GM18520 (cell line): ENCODE measurements at regions not wholly inside any gene's neighbourhood (a gene's known extent, or its start where the extent isn't known, plus 50 kb on each side); places are given as distances from the start of the nearest gene placed in this dataset.

Experiments used
- ATAC-seq: cut with Tn5 transposase; IDR thresholded peaks from one replicate; pipeline ENCODE4 v1.9.1; 2021; ENCODE audit not compliant: unreplicated experiment

DNA sequence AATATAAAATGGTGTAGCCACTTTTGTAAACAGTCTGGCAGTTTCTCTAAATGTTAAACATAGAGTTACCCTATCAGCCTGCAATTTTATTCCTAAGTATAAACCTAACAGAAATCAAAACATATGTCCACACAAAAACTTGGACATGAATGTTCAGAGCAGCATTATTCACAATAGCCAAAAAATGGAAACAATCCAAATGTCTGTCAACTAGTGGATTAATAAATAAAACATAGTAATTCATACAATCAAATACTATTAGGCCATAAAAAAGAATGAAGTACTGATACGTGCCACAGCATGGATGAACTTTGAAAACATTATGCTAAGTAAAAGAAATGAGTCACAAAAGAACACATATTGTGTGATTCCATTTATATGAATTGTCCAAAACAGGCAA is 196.5 kb downstream of the NUAK1 start:
- ATAC-seq, result no peak

DNA sequence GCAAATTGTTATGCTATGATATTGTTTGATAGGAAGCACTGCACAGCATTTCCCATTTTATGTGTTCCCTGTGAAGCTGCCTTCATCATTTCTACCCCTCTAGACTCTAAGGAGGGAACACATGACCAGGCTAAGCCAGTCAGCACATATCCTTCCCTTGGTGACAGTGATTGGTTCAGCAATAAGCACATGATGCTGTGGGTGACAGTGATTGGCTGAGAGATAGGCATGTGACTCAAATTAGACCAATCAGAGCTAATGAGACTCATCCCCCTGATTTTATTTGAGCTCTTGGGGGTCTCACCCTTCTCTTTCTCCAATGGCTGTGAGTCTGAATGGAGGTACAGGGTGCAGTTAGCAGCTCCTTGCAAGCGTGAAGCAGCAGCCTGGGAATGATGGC is 195.2 kb downstream of the NUAK1 start:
- no peak for ATAC-seq

DNA sequence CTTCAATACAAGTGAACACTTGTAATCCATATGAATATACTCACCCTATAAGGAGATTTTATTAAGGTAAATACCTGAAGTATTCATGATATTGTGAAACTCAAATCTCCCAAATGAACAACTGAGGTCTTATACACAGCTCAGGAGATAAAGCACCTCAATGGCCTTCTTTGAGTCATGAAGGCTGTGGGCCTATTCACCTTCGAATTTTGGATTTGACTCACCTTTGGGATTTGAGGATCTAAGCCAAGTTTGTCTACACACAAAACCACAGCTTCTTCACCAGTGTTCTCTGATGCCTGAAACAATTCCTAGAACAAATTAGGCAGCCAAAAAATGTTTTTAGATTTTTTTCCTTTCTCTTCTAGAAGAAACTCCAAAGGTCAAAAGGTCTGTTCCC is 194.1 kb downstream of the NUAK1 start:
- no peak for ATAC-seq

DNA sequence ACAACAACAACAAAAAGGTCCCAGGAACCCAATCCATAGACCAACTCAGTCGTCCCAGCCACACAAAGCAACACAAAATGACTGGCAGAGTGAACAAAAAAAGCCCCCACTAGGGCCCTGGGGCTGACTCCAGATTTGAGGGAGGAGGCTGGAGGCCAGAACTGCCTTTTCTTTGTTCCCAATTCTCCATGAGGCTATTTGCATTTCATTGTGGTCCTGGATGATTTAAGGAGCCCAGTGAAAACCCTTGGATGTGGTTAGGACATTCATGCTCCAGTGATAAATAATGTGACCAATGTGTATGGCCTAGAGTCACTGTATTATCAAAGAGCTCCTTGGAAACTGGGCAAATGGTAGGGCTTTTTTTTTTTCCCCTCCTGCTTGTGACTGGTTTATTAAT is 192.9 kb downstream of the NUAK1 start:
- ATAC-seq, result no peak

DNA sequence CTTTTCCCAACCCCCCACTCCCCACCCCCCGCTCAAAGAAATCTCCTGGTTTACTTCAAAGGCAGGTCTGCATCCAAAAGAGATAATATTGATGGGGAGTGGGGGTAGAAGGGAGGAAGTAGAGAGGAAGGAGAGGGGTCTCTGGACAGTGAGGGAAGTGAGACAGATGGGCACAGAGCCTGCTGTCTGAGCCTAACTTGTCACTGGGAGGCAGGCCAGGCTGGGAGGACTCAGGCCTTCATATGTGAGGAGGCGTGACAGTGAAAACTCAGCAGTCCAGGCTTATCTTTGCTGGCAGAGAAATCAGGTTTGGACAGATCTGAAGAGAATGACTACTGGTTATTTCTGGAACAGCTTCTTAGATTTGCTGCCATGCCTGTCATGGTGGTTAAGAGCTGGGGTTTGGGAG is 192.3 kb downstream of the NUAK1 start:
- no peak for ATAC-seq

DNA sequence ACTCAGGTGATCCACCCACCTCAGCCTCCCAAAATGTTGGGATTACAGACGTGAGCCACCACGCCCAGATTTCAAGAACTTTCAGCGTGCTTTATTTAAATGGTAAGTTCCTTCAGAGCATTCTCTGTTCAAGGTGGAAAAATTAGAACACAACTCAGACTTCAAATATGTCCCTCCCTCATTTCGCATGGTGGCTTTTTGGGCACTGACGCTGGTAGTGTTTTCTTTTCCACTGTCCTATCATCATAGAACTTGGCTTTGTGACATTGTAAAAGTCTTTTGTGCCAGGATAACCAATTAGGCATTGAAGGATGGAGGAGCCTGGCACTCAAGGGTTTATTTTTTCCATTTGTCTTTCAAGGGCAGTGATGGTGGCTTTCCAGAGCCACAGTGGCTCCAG is 190.8 kb downstream of the NUAK1 start:
- no peak for ATAC-seq

DNA sequence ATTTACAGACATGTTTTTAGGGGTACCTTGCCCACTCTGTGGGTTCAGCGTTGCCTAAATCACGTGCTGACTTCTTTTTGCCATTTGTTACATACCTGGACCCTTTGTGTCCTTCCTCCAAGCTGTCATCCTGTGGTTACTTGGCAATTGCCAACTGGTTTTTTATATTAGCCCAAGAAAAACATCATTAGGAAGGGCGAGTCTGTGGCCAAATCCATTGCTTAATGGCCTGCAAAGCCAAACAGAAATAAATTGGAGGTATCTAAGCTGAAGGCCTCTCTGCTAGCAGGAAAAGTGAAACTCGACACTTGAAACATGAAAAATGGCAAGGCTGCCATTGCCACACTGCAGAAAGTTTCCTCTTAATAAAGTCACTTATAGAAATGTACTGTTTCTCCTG is 190.4 kb downstream of the NUAK1 start:
- no peak for ATAC-seq

DNA sequence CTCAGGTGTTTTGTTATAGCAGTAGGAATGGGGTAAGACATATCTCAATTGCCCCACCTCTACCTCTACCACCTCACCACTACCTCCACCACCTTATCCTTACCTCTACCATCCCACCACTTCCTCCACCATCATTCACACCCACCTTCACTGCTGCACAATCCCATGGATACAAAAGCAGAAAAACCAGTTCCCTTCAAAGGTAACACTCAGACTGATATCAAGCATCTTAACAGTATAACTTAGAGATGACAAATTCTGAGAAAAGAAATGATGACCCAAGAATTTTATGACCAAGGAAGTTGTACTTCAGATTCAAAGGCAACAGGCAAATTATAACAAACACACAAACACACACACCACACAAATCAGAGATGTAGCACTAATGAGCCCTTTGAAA is 189.4 kb downstream of the NUAK1 start:
- ATAC-seq, result no peak

DNA sequence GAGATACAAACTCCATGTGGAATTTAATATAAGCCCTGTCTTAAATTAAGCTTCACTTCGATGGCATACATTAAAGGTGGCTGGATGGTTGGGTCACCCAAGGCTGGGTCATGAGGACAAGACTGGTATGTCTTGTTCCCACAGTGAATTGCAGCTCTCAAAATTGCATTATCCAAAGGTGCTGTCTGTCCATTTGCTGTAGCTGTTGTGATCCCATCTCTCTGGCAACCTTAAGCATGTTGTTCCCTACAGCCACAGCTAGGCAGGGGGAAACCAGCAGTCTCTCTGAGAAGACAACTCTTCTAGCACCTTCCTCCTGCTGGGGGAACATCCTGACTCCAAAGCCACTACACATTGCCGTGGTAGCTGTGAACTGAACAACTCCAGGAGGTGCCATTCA is 187.0 kb downstream of the NUAK1 start:
- no peak for ATAC-seq

DNA sequence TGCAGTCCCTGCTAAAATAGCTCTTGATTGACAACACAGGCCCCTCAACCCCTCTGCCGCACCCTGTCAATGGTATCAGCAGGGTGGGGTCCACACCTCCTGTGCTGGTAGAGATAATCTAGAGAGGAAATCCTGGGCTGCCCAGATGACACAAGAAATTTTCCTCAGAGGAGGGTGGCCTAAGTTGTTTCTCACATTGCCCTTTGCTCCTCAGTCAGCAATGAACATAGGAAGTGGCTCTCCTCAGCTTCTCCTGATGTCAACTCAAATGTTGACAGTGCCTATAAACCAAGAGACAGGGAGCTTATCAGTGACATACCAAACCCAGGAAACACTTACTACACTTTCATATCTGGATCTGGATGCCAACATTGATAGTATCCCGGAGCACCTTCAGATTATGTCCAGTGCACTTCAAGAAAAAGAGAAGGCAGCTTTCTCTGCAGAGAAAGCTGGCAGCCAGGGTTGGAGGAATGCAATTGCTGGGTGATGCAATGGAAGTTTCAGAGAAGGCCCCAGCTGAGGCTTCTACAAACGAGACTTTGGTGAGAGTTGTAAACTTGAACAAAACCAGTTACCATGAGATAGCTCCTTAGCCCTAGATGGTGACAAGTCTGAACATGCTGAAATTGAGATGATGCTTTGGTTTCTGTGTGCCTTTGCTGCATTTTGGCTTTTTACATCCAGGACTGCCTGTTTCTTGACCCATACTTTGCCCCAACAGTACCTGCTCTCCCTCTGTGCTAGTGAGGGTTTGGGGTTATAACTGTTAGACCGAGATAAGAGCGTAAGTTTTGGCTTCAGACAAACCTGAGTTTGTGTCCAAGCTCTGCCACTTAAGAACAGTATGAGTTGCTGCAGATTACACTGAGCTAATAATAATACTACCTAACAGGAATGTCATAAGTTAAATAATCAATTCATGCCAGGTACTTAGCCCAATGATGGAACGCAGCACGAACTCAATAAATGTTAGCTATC is 183.5 kb downstream of the NUAK1 start:
- no peak for ATAC-seq

DNA sequence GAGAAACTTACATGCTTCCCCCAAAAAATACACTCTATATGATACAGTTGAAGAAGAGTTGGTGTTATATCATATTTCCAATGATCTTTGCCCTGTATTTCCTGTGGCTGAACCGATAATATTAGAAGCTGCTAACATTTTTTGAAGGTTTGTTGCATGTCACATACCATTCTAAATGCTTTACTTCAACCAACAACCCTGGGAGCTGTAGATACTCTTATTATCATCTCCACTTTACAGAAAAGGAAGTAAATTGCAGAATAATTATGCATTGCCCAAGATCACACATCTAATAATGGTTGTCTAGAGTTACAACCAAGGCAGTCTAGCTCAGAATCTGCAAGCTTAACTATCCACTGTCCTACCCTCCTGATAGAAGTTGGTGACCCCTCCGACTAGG is 182.8 kb downstream of the NUAK1 start:
- no peak for ATAC-seq

DNA sequence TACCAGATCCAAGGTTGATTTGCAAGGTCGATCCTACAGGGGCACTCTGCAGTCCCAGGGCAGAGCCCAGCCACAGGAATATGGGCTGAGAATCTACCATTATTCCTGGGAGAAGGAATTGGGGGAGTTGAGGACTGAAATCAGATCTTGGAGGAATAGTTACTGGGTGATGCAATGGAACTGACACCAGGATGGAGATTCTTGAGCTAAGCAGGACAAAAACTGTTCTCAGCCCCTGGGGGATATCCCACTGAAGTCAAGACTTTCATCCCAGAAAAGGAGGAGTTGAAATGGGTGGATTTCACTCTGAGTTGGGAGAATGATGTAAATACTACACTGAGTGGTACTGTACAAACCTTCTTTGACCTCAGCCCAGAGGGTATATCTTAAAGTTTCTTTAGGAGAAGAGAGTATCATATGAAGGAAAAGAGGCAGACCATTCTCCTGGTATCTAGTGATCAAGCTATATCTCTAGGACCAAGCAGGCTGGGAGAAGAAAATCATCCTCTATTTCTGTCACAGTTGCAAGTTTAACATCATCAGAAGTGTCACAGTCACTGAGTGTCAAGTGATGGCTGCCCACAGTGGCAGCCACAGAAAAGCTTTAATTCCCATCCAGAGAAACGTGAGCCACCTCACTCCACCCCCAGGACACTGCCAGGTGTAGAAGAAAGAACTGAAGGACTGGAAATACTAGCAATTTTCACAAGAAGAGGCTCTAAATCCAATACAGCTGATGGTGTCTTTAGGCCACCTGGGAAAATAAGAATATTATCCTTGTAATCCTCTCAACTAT is 181.9 kb downstream of the NUAK1 start:
- ATAC-seq, result no peak

DNA sequence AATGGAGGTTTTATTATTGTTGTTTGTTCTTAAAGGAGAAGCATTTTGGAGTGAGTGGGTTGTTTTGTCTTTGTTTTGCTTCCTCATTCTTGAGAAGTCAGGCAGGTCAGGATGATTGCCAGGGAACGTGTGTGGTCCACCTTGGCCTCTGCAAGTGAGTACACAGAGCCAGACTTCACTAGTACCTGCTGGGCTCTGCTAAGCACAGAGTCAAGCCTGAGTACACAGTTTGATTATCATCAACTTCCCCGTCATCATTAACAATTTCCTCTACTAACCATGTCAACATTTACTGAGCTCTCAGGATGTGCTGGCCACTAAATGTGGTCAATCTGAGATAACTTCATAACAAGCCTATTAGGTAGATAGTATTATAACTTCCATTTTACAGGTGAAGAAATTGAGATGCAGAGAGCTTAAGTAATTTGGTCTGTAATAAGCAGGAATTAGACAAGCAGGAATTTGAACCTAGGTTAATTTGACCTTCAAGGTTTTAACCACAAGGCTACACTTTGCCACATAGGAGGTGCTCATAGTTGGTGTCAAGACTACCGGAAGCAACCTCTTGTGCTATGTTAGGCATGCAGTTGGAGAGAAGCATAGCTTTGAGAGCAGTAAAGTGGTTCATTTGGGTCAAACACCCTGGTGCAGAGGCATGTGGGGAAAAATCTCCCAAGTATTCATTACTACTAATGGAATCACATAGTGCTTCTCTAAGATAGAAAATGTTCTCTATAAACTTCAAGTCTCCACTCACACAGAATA is 178.3 kb downstream of the NUAK1 start:
- no peak for ATAC-seq

DNA sequence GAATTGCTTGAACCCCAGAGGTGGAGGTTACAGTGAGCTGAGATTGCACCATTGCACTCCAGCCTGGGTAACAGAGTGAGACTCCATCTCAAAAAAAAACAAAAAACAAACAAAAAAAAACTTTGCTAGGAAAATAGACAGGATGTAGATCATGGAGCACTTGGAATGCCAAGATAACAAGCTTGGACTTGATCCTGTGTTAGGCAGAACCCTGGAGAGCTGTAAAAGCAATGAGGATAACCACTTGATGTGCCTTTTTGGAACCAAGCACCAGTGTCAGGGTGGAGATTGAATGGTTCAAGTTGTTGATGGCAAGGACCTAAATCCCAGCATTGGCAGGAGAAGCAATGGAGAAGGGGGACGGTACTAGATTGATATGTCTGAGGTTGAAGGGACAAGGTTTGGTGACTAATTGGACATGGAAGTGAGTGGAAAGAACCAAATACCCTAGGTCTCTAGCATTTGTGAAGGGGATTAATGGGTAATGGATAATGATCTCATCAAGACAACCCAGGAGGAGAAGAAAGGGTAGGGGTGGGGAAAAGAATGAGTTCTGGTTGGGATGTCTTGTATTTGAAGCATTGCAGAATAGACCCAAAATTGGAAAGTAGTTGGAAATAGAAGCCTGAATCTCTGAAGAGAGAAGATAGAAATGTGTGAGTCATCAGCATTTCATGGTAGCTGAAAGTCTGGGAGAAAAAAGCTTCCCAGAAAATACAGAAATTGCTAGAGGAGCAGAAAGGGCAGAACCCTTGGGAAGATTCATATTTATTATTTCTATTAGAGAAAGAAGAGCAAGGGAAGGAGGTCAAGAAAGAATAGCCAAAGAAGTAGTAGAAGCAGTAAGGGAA is 176.7 kb downstream of the NUAK1 start:
- no peak for ATAC-seq

DNA sequence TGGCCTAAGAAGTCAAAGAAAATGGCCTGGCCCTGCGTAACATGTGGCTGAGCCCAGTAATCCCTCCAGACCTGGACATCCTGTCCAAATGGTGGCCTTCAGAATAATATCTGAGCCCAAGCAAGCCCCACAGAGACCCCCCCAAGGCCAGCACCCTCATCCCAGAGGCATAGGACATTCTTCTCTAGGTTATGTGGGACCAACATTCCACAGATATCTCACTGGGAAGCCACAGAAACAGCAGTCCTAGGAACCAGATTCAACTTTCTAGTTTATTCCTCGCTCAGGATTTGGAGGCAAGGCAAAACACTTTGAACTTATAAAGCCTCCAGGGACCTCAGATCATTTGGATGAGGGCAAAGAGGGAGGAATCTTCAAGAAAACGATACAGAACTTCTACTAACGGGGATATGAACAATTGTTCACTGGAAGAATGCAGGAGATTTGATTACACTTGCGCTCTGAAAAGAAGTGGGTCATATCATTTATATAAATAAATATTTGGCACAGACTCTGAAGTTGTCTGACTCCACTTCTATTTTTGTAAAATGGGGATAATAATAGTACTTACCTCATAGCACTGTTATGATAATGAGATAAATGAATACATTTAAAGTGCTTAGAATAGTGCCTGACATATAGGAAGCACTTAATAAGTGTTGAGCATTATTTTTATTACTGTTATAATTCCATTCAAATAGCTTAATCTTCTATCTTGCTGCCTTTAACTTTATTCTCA is 171.5 kb downstream of the NUAK1 start:
- ATAC-seq, result no peak

DNA sequence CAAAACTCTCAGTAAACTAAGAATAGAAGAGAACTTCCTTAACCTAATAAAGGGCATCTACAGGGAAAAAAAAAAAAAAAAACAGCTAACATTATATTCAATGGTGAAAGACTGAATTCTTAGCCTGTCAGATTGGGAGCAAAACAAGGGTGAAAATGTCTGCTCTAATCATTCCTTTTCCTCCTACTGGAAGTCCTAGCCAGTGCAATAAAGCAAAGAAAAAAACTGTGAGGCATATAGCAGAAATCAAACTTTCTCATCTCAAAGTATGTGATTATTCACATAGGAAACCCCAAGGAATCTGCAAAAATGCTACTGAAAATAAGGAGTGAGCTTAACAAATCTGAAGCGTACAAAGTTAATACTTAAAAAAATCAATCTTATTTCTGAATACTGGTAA is 170.7 kb downstream of the NUAK1 start:
- ATAC-seq, result no peak

DNA sequence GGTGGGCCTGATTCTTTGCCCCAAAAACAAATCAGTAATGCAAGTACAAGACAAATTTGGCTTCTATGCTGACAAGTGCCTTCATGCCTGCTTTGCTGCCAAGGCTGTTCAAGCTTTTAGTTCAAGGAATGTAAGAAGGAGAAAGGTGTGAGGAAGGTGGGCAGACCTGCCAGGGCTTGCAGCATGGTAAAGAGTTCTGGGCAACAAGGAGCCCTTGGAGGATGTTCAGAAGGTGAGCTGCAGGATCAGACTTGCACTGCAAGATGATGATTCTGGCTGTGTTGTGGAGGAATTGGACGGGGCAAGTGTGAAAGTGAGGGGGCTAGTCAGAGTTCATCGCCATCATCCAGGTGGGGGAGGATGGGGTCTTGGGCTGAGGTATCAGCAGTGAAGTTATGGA is 167.9 kb downstream of the NUAK1 start:
- ATAC-seq, result no peak

DNA sequence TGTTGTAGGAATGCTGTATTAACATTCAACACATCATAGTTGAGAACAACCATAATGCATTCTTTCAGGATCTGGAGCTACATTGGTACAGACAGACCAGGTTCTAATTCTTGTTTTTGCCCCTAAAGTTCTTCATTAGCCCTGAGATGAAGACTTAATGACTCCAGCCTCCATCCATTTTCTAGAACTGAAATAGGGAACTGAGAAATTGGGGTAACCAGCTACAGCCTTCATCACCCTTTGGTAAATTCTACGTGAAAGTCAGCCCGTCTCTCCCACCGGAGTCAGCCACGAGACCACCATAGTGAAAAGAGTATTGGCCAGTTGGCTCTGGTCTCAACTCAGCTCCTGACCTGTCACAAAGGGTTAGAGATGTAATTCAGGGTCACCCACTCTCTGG is 164.0 kb downstream of the NUAK1 start:
- no peak for ATAC-seq

DNA sequence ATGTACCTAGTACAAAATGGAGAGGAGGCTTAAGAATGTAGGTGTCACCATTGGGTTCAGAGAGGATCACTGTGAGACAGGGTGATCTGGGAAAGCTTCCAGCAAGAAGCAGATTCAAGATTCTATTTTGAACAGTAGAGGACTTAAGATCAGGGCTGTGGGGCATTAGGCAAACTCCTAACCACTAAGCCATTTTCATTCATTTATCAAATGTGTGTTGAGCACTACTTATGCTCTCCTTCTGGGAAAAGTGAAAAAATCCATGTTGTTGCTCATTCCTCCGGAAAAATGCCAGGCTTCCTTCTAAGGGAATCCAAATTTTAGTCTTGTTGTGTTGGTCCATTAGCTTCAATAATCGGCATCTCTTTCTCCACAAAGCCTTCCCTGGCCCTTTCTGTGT is 163.4 kb downstream of the NUAK1 start:
- ATAC-seq, result no peak

DNA sequence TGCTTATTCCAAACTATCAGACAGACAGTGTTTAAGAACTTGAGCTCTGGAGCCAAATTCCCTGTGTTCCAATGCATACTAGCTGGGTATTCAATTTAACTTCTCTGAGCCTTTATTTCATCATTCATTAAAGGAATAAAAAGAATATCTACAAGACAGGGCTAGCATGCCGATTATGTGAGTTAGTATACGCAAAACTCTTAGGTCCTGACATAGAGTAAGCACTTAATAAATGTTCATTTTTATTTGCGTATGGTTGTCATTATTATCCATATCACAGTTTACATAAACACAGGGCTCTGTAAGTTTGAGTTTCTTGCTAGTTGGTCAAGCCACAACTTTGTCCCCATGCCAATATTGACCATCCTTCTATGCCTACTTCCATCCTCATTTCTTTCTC is 161.5 kb downstream of the NUAK1 start:
- no peak for ATAC-seq
